GDM1 (cell line): ENCODE measurements at regions not wholly inside any gene's neighbourhood (a gene's known extent, or its start where the extent isn't known, plus 50 kb on each side); places are given as distances from the start of the nearest gene placed in this dataset.
"Not testable (repeated sequence)": the region's sequence is repeated elsewhere in the genome, so short reads cannot be mapped to it uniquely, and the experiment has no call there.

ENCODE experiments used
- DNase-seq: peaks from one replicate; lab custom pipeline; 2025; lab: John Stamatoyannopoulos, UW

- DNase-seq: no peak
Measured at GRCh38 chr3:154900816-154901215, 179.3 kb upstream of the MME start.

GRCh38 chr3:154898916-154899315 is 181.2 kb upstream of the MME start:
- DNase-seq: no peak

- no peak for DNase-seq
Measured at GRCh38 chr3:154898443-154898842, 181.7 kb upstream of the MME start.

- no peak for DNase-seq
Measured at GRCh38 chr3:154893813-154894212, 186.3 kb upstream of the MME start.

- no peak for DNase-seq
Measured at GRCh38 chr3:154889227-154889634, 190.9 kb upstream of the MME start.

- DNase-seq: no peak
Measured at GRCh38 chr3:154887869-154888268, 192.2 kb upstream of the MME start.

- no peak for DNase-seq
Measured at GRCh38 chr3:154886437-154886836, 193.7 kb upstream of the MME start.

GRCh38 chr3:154885418-154885817 is 194.7 kb upstream of the MME start:
- no peak for DNase-seq

GRCh38 chr3:154884952-154885351 is 195.2 kb upstream of the MME start:
- DNase-seq: no peak

- no peak for DNase-seq
Measured at GRCh38 chr3:154875142-154875541, 205.0 kb upstream of the MME start.

- no peak for DNase-seq
Measured at GRCh38 chr3:154872696-154873095, 207.4 kb upstream of the MME start.

- DNase-seq: no peak
Measured at GRCh38 chr3:154872074-154872473, 208.0 kb upstream of the MME start.

- no peak for DNase-seq
Measured at GRCh38 chr3:154864947-154865346, 215.2 kb upstream of the MME start.

- no peak for DNase-seq
Measured at GRCh38 chr3:154862265-154862664, 217.9 kb upstream of the MME start.

- not testable (repeated sequence) for DNase-seq
Measured at GRCh38 chr3:154852998-154853397, 227.1 kb upstream of the MME start.

- DNase-seq: no peak
Measured at GRCh38 chr3:154852515-154852914, 227.6 kb upstream of the MME start.

- DNase-seq: no peak
Measured at GRCh38 chr3:154851644-154852043, 228.5 kb upstream of the MME start.

- no peak for DNase-seq
Measured at GRCh38 chr3:154850921-154851320, 229.2 kb upstream of the MME start.

GRCh38 chr3:154849408-154849807 is 230.7 kb upstream of the MME start:
- no peak for DNase-seq

GRCh38 chr3:154844863-154845262 is 235.3 kb upstream of the MME start:
- DNase-seq: no peak

- DNase-seq: no peak
Measured at GRCh38 chr3:154843647-154844046, 236.5 kb upstream of the MME start.

- DNase-seq: no peak
Measured at GRCh38 chr3:154842536-154842935, 237.6 kb upstream of the MME start.

GRCh38 chr3:154835639-154836038 is 244.5 kb upstream of the MME start:
- no peak for DNase-seq

- not testable (repeated sequence) for DNase-seq
Measured at GRCh38 chr3:154834831-154835230, 245.3 kb upstream of the MME start.

GRCh38 chr3:154829929-154830328 is 250.2 kb upstream of the MME start:
- no peak for DNase-seq
